ENCODE measurements at regions not wholly inside any gene's neighbourhood (a gene's known extent, or its start where the extent isn't known, plus 50 kb on each side); places are given as distances from the start of the nearest gene placed in this dataset.

- ChIA-PET POLR2A (no interaction called here), CTCF (no interaction called here)
- H3K4me1 Mint-ChIP-seq: no peaks in the 10 kb centered on the region
- no peak for ATAC-seq (ENCODE audit: low read depth)
- H3K9me3 Mint-ChIP-seq: no peaks in the 10 kb centered on the region
- H3K36me3 Mint-ChIP-seq (ENCODE audit: low read depth): no peaks in the 10 kb centered on the region
- no peak for DNase-seq
- no peak overlapping the region for H3K4me3 Mint-ChIP-seq
- no peak overlapping the region for H3K27ac Mint-ChIP-seq
- intact Hi-C loops (cut with micrococcal nuclease): no loop called here
- H3K27me3 Mint-ChIP-seq: no peaks in the 10 kb centered on the region
- TF ChIP-seq CTCF (IDR thresholded peaks at IDR 0.05): no peak
Measured at GRCh38 chr12:86837246-86837645, 581.1 kb upstream of the MGAT4C start.

GRCh38 chr12:86834217-86834616 is 578.0 kb upstream of the MGAT4C start:
- TF ChIP-seq CTCF (IDR thresholded peaks at IDR 0.05): no peak
- Mint-ChIP-seq H3K9me3 (no peaks in the 10 kb centered on the region), H3K4me1 (no peaks in the 10 kb centered on the region), H3K27ac (no peak overlapping the region), H3K36me3 (ENCODE audit: low read depth) (no peaks in the 10 kb centered on the region), H3K27me3 (no peaks in the 10 kb centered on the region), H3K4me3 (no peak overlapping the region)
- intact Hi-C loops (cut with micrococcal nuclease): no loop called here
- CTCF ChIA-PET: no interaction called here
- ATAC-seq (ENCODE audit: low read depth) (no peak), DNase-seq (no peak)
- POLR2A ChIA-PET: no interaction called here

GRCh38 chr12:86827409-86827808 is 571.2 kb upstream of the MGAT4C start:
- no peaks in the 10 kb centered on the region for H3K4me1 Mint-ChIP-seq
- no peak overlapping the region for H3K27ac Mint-ChIP-seq
- ATAC-seq (ENCODE audit: low read depth): no peak
- H3K36me3 Mint-ChIP-seq (ENCODE audit: low read depth): no peaks in the 10 kb centered on the region
- no peak overlapping the region for H3K4me3 Mint-ChIP-seq
- TF ChIP-seq CTCF (IDR thresholded peaks at IDR 0.05): no peak
- ChIA-PET POLR2A (no interaction called here), CTCF (no interaction called here)
- H3K27me3 Mint-ChIP-seq: no peaks in the 10 kb centered on the region
- intact Hi-C loops (cut with micrococcal nuclease): no loop called here
- DNase-seq: no peak
- no peaks in the 10 kb centered on the region for H3K9me3 Mint-ChIP-seq

GRCh38 chr12:86826051-86826450 is 569.9 kb upstream of the MGAT4C start:
- Mint-ChIP-seq H3K4me3 (no peak overlapping the region), H3K27me3 (no peaks in the 10 kb centered on the region), H3K4me1 (no peaks in the 10 kb centered on the region), H3K36me3 (ENCODE audit: low read depth) (no peaks in the 10 kb centered on the region), H3K9me3 (no peaks in the 10 kb centered on the region), H3K27ac (no peak overlapping the region)
- ChIA-PET CTCF (no interaction called here), POLR2A (no interaction called here)
- DNase-seq: no peak
- intact Hi-C loops (cut with micrococcal nuclease): no loop called here
- ATAC-seq (ENCODE audit: low read depth): no peak
- TF ChIP-seq CTCF (IDR thresholded peaks at IDR 0.05): no peak

- ATAC-seq (ENCODE audit: low read depth): no peak
- peaks cover 5% of the 10 kb centered on the region for H3K9me3 Mint-ChIP-seq
Measured at GRCh38 chr12:86801439-86801838, 545.2 kb upstream of the MGAT4C start.

More at GRCh38 chr12:86801439-86801838, 545.2 kb upstream of the MGAT4C start:
- no peaks in the 10 kb centered on the region for H3K4me1 Mint-ChIP-seq
- intact Hi-C loops (cut with micrococcal nuclease): no loop called here
- no peaks in the 10 kb centered on the region for H3K27me3 Mint-ChIP-seq
- no peak overlapping the region for H3K27ac Mint-ChIP-seq
- no peaks in the 10 kb centered on the region for H3K36me3 Mint-ChIP-seq (ENCODE audit: low read depth)
- DNase-seq: no peak
- no peak overlapping the region for H3K4me3 Mint-ChIP-seq
- ChIA-PET CTCF (no interaction called here), POLR2A (no interaction called here)
- no peak for TF ChIP-seq CTCF (IDR thresholded peaks at IDR 0.05)
